ENCODE measurements at regions not wholly inside any gene's neighbourhood (a gene's known extent, or its start where the extent isn't known, plus 50 kb on each side); places are given as distances from the start of the nearest gene placed in this dataset.

DNA sequence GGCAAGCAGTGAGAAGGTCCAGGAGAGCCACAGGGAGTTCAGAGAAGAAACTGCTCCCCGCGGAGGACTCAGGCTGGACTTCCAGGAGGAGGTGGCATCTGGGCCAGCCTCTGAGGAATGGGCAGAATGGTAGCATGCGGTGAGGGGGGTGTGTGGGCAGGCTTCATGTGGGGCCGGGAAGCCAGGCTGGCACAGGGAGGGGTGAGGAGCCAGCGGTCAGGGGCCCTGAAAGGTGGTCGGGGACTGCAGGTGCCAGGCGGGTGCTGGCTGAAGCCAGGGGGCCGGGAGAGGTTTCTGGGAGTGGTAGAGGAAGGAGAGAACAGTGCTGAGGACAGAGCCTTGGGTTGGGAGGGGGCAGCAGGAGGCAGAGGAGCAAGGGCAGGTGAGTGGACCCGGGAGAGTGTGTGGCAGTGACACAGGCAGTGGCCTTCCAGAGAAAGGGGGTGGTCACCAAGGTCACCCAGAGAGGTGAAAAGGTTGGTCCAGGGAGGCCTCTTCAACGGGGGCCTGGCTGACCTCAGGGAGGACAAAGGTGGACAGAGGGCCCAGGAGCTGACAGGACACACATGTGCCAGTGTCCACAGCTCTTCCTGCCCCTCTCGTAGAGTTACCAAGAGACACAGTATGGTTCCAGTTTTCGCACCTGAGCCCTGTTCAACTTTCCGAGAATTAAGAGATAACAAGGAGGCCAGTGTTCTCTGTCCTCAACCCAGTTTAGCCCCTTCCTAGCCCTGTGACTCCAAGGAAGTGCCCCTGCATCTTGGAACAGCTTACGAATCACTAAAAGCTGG lies 101.2 kb upstream of the ASB18 start:
- no peaks in the 10 kb centered on the region for H3K36me3 ChIP-seq (replicated peaks; ENCODE audit: insufficient read depth, low read depth)
- WGBS (ENCODE audit: low lambda C conversion rate, missing lambda C conversion rate) = 94% methylated on average over 14 of the region's 14 CpGs
- no peak overlapping the region for H2AFZ ChIP-seq
- no peaks in the 10 kb centered on the region for H3K27me3 ChIP-seq
- H3K27ac ChIP-seq = no peak overlapping the region
- DNase-seq (ENCODE audit: low spot score) = no peak
- no peaks in the 10 kb centered on the region for H3K9me2 ChIP-seq (replicated peaks; ENCODE audit: insufficient read depth)
- H3K4me1 ChIP-seq (ENCODE audit: insufficient read depth) = no peaks in the 10 kb centered on the region
- TF ChIP-seq EZH2 (IDR thresholded peaks at IDR 0.05; ENCODE audit: borderline replicate concordance) = no peak
- TF ChIP-seq EZH2phosphoT487 (IDR thresholded peaks at IDR 0.05; ENCODE audit: low read depth, severe bottlenecking, unreplicated experiment) = no peak
- TF ChIP-seq, protein P1, sequence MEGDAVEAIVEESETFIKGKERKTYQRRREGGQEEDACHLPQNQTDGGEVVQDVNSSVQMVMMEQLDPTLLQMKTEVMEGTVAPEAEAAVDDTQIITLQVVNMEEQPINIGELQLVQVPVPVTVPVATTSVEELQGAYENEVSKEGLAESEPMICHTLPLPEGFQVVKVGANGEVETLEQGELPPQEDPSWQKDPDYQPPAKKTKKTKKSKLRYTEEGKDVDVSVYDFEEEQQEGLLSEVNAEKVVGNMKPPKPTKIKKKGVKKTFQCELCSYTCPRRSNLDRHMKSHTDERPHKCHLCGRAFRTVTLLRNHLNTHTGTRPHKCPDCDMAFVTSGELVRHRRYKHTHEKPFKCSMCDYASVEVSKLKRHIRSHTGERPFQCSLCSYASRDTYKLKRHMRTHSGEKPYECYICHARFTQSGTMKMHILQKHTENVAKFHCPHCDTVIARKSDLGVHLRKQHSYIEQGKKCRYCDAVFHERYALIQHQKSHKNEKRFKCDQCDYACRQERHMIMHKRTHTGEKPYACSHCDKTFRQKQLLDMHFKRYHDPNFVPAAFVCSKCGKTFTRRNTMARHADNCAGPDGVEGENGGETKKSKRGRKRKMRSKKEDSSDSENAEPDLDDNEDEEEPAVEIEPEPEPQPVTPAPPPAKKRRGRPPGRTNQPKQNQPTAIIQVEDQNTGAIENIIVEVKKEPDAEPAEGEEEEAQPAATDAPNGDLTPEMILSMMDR (IDR thresholded peaks at IDR 0.05; ENCODE audit: poor library complexity) = no peak
- H3K4me2 ChIP-seq = no peak overlapping the region
- H3K79me2 ChIP-seq = no peaks in the 10 kb centered on the region
- H4K20me1 ChIP-seq (ENCODE audit: insufficient read depth, poor library complexity, severe bottlenecking) = no peaks in the 10 kb centered on the region
- no peak overlapping the region for H3K4me3 ChIP-seq
- no peaks in the 10 kb centered on the region for H3K9me3 ChIP-seq (ENCODE audit: low read depth)

DNA sequence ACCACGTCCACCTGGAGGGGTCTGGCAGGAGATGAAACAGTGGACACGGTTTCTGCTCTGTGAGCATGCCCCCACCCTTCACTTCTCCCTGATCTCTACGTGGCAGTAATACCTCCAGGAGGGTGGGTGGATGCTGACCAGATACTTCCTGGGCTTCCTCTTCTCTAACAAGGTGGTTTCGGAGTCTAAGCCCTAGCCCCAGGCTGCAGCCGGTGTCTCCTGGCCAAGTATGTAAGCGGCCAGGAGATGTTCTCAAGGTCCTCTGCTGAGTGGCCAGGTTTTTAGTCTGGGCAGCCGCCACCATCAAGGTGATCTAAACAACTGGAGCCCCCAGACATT lies 101.8 kb upstream of the ASB18 start:
- H3K27ac ChIP-seq = no peak overlapping the region
- TF ChIP-seq EZH2 (IDR thresholded peaks at IDR 0.05; ENCODE audit: borderline replicate concordance) (no peak), EZH2phosphoT487 (IDR thresholded peaks at IDR 0.05; ENCODE audit: low read depth, severe bottlenecking, unreplicated experiment) (no peak)
- TF ChIP-seq, protein P1 (IDR thresholded peaks at IDR 0.05; ENCODE audit: poor library complexity) = no peak
- no peaks in the 10 kb centered on the region for H3K27me3 ChIP-seq
- no peaks in the 10 kb centered on the region for H4K20me1 ChIP-seq (ENCODE audit: insufficient read depth, poor library complexity, severe bottlenecking)
- no peak overlapping the region for H3K4me3 ChIP-seq
- no peak for DNase-seq (ENCODE audit: low spot score)
- WGBS (ENCODE audit: low lambda C conversion rate, missing lambda C conversion rate) = 87% methylated on average over 7 of the region's 7 CpGs
- no peaks in the 10 kb centered on the region for H3K79me2 ChIP-seq
- no peak overlapping the region for H2AFZ ChIP-seq
- no peak overlapping the region for H3K4me2 ChIP-seq
- no peaks in the 10 kb centered on the region for H3K36me3 ChIP-seq (replicated peaks; ENCODE audit: insufficient read depth, low read depth)
- H3K9me2 ChIP-seq (replicated peaks; ENCODE audit: insufficient read depth) = no peaks in the 10 kb centered on the region
- H3K9me3 ChIP-seq (ENCODE audit: low read depth) = no peaks in the 10 kb centered on the region
- H3K4me1 ChIP-seq (ENCODE audit: insufficient read depth) = no peaks in the 10 kb centered on the region

DNA sequence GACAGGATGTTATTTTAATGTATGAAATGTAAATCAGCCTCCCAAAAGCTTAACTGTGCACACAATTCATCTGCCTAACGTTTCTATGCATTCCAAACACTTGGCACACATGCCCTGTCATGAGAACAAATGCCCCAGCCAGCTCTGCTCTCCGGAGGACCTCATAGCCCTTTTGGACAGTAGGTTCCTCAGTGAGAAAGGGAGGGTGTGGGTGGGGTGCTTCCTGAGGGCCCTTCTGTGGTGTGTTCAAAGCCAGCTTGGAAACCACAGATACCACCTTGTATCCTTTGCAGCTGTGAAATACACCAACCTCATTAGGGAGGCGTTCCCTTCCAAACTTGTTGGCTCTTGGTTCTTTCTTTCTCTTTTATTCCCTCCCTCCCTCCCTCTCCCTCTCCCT lies 102.2 kb upstream of the ASB18 start:
- TF ChIP-seq, protein P1 (IDR thresholded peaks at IDR 0.05; ENCODE audit: poor library complexity) = no peak
- no peak for TF ChIP-seq EZH2phosphoT487 (IDR thresholded peaks at IDR 0.05; ENCODE audit: low read depth, severe bottlenecking, unreplicated experiment)
- no peak for TF ChIP-seq EZH2 (IDR thresholded peaks at IDR 0.05; ENCODE audit: borderline replicate concordance)
- no peaks in the 10 kb centered on the region for H3K4me1 ChIP-seq (ENCODE audit: insufficient read depth)
- H3K36me3 ChIP-seq (replicated peaks; ENCODE audit: insufficient read depth, low read depth) = no peaks in the 10 kb centered on the region
- no peaks in the 10 kb centered on the region for H3K9me3 ChIP-seq (ENCODE audit: low read depth)
- no peaks in the 10 kb centered on the region for H3K27me3 ChIP-seq
- no peaks in the 10 kb centered on the region for H3K79me2 ChIP-seq
- H3K9me2 ChIP-seq (replicated peaks; ENCODE audit: insufficient read depth) = no peaks in the 10 kb centered on the region
- no peak overlapping the region for H2AFZ ChIP-seq
- H3K4me3 ChIP-seq = no peak overlapping the region
- WGBS (ENCODE audit: low lambda C conversion rate, missing lambda C conversion rate) = 62% methylated on average over 2 of the region's 3 CpGs
- no peak for DNase-seq (ENCODE audit: low spot score)
- no peak overlapping the region for H3K27ac ChIP-seq
- H3K4me2 ChIP-seq = no peak overlapping the region
- H4K20me1 ChIP-seq (ENCODE audit: insufficient read depth, poor library complexity, severe bottlenecking) = no peaks in the 10 kb centered on the region

All from hepatocyte (in vitro differentiated cells).